WERI-Rb-1 (cell line): ENCODE measurements at regions not wholly inside any gene's neighbourhood (a gene's known extent, or its start where the extent isn't known, plus 50 kb on each side); places are given as distances from the start of the nearest gene placed in this dataset.

Source experiments
- DNase-seq: peaks from one replicate; pipeline ENCODE4 v3.0.0-alpha.2; 2020
- H3K27ac ChIP-seq: fragments of 250-450 bp; sonication (Bioruptor Pico); 2 replicates; pipeline ENCODE4 v1.5.1; 2020; ENCODE audit warnings: mild to moderate bottlenecking, moderate library complexity
- H3K27me3 ChIP-seq: fragments of 250-450 bp; sonication (Bioruptor Pico); 2 replicates; pipeline ENCODE4 v1.5.1; 2021; ENCODE audit warnings: mild to moderate bottlenecking, low read depth, moderate library complexity; ENCODE audit not compliant: insufficient read depth, severe bottlenecking
- H3K36me3 ChIP-seq: fragments of 250-450 bp; sonication (Bioruptor Pico); 2 replicates; pipeline ENCODE4 v1.5.1; 2020; ENCODE audit warnings: mild to moderate bottlenecking, moderate library complexity
- H3K4me3 ChIP-seq: 2 replicates; pipeline ENCODE4 v1.5.1; 2011; ENCODE audit warnings: low read depth, mild to moderate bottlenecking, control low read depth, low read length
- H3K9me3 ChIP-seq: fragments of 250-450 bp; sonication (Bioruptor Pico); 2 replicates; pipeline ENCODE4 v1.5.1; 2021; ENCODE audit warnings: mild to moderate bottlenecking, moderate library complexity; ENCODE audit not compliant: severe bottlenecking
- CTCF ChIP-seq: IDR thresholded peaks from 2 replicates; pipeline ENCODE4 v1.5.1; 2011; ENCODE audit warnings: low read depth, mild to moderate bottlenecking, control low read depth, inconsistent platforms, low read length

DNA sequence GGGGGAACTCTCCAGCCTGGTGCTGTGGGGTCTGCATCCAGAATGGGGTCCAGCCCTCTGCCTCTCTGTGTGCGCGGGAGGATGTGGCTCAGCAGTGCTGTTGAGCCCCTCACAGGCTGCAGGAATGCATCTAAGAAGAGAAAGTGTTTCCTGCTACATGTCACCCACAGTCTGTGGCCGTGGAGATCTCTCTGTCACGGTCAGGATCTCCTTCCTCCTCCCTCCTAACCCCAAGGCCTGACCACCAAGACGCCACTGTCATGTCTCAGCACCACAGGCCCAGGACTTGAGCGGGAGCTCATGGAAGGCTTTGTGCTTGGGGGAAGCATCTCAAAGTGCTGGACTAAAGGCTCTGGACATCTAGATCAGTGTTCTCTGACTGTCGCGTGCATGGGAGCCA, 90.1 kb downstream of the SREK1 start:
- TF ChIP-seq CTCF = no peak
- Histone ChIP-seq H3K27me3 (no peaks in the 10 kb centered on the region), H3K36me3 (no peaks in the 10 kb centered on the region), H3K9me3 (no peaks in the 10 kb centered on the region), H3K4me3 (no peak overlapping the region), H3K27ac (no peak overlapping the region)
- no peak for DNase-seq

DNA sequence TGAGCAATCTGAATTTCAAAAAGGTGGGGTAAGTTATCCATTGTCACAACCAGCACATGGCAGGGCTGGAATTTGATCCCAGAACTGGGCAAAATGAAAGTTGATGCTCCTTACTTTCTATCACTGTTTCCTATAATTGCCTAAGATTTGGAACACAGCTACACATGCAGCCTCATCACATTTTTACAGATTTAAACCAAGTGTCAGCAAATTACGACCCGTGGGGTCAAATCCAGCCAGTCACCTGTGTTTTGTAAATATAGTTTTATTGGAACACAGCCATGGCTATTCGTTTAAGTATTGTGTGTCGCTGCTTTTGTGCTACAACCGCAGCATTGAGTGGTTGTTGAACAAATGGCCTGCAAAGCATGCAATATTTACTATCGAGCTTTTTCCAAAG, 94.3 kb downstream of the SREK1 start:
- Histone ChIP-seq H3K27me3 (no peaks in the 10 kb centered on the region), H3K36me3 (no peaks in the 10 kb centered on the region), H3K4me3 (no peak overlapping the region), H3K27ac (no peak overlapping the region), H3K9me3 (no peaks in the 10 kb centered on the region)
- no peak for TF ChIP-seq CTCF
- DNase-seq = no peak

DNA sequence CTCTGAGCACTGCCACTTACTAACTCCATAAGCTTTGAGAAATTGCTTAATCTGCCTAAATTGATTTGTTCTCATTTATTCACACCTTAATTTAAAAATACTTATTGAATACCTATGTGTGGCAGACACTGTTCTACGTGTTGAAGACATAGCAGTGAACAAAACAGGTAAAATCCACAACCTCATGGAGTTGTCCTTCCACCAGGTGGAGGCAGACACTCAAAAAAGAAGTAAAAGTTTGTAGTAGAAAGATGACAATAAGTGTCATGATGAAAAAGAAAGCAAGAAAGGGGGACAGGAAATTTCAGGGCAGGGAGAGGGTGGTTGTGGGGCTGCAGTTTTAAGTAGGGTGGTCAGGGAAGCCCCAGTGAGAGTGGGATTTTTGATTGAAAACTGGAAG, 94.9 kb downstream of the SREK1 start:
- Histone ChIP-seq H3K27me3 (no peaks in the 10 kb centered on the region), H3K36me3 (no peaks in the 10 kb centered on the region), H3K9me3 (no peaks in the 10 kb centered on the region), H3K27ac (no peak overlapping the region), H3K4me3 (no peak overlapping the region)
- no peak for DNase-seq
- TF ChIP-seq CTCF = peak; percentile 38; the same call in 1 of the 2 replicates

DNA sequence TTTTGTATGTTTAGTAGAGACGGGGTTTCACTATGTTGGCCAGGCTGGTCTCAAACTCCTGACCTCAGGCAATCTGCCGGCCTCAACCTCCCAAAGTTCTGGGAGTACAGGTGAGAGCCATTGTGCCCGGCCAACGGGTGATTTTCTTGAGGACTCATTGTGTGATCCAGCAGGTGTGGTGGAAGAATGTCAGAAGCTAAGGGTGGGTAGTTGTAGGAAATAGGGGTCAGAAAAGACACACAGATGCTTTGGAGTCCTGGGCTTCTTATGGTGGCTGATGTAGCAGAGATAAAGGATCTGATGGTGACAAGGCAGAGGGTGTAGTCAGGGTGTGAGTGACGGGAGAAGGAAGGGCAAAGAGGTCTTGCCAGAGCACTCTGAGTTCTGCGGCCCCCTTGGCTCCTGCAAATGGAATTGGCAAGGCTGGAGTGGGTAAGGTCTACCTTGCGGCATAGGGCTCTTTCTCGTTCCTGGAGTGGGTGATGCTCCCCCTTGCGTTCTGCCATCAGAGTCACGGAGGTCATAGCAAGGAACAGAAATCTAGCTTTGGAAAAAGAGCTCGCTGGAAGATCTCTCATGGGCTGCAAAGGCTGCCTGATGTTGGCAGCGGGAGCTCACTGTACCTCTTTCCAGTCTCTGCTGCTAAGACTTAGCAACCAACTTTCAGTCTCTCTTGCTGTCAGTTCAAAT, 97.2 kb downstream of the SREK1 start:
- TF ChIP-seq CTCF = no peak
- H3K27me3 ChIP-seq = no peaks in the 10 kb centered on the region
- H3K27ac ChIP-seq = no peak overlapping the region
- H3K9me3 ChIP-seq = no peaks in the 10 kb centered on the region
- H3K4me3 ChIP-seq = no peak overlapping the region
- no peaks in the 10 kb centered on the region for H3K36me3 ChIP-seq
- no peak for DNase-seq

DNA sequence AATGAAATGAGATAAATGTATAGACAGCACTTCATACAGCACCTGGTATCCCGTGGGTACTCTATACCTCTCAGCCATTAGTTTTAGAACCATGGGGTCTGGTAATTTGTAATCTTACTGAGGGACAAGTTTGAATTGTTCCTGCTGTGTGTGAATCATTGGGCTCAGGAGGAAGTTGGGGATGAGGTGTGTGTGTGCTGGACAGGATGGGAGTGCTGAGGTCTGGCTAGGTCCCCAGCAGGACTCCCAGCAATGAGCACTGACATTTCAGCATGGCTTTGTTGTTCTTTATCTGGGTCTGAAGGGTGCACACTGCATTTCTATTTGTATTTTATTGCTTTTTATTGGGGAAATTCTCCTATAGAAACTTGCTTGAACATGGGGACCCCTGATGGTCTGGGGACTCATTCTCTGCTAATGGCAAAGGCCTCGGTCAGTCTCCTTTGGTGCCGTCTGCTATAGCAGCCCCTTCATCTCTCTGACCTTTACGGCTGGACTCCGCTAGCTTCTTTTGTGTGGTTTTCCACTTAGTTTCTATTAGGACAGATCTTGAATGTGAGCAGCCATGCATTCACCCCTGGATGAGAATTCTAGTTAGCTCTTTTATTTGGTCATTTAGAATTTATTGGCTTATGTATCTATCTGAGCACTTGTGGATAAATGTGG, 98.1 kb downstream of the SREK1 start:
- no peak for DNase-seq
- Histone ChIP-seq H3K9me3 (no peaks in the 10 kb centered on the region), H3K4me3 (no peak overlapping the region), H3K36me3 (no peaks in the 10 kb centered on the region), H3K27me3 (no peaks in the 10 kb centered on the region), H3K27ac (no peak overlapping the region)
- no peak for TF ChIP-seq CTCF
